ENCODE measurements at regions not wholly inside any gene's neighbourhood (a gene's known extent, or its start where the extent isn't known, plus 50 kb on each side); places are given as distances from the start of the nearest gene placed in this dataset.

DNA sequence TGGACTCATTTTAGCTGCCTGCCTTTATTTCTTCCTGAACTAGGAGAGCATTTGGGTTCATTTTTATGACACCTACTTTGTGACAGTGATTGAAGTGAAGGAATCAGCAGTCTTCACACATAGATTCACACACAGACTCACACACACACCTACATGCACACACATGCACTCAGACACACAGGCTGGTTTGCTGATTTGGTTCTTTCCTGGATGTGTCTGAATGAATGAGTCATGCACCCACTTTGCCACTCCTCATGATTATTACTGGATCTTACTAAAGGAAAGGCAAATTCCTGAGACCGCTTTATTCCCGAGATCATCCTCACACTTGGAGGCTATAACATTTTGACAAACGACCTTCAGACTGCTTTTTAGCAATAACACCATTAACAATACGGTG, 529.5 kb downstream of the AGTPBP1 start:
- intact Hi-C loops (cut with micrococcal nuclease), result no loop called here
- H3K4me1 ChIP-seq, result no peaks in the 10 kb centered on the region

DNA sequence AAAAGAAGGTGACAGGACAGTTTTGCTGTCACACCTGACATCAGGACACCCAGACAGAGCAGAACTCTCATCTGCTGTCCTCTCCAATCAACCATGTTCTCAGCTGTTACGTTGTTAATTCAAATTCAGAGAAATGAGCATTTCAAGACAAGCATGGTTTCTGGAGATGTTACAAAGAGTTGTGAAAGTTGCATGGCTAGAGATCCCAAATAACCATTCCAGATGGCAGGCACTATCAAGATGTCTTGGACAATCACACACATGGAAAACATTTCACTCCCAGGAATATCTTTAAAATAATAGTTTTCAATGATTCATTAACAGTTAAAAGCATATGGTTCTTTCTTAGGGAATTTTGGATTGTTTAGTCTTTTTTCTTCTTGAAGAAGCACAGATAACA, 533.1 kb downstream of the AGTPBP1 start:
- intact Hi-C loops (cut with micrococcal nuclease), result no loop called here
- no peaks in the 10 kb centered on the region for H3K36me3 ChIP-seq

More for the DNA sequence above, 529.5 kb downstream of the AGTPBP1 start:
- TF ChIP-seq, protein P1, sequence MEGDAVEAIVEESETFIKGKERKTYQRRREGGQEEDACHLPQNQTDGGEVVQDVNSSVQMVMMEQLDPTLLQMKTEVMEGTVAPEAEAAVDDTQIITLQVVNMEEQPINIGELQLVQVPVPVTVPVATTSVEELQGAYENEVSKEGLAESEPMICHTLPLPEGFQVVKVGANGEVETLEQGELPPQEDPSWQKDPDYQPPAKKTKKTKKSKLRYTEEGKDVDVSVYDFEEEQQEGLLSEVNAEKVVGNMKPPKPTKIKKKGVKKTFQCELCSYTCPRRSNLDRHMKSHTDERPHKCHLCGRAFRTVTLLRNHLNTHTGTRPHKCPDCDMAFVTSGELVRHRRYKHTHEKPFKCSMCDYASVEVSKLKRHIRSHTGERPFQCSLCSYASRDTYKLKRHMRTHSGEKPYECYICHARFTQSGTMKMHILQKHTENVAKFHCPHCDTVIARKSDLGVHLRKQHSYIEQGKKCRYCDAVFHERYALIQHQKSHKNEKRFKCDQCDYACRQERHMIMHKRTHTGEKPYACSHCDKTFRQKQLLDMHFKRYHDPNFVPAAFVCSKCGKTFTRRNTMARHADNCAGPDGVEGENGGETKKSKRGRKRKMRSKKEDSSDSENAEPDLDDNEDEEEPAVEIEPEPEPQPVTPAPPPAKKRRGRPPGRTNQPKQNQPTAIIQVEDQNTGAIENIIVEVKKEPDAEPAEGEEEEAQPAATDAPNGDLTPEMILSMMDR (IDR thresholded peaks at IDR 0.05; ENCODE audit: borderline replicate concordance), result no peak
- DNase-seq, result no peak
- no peaks in the 10 kb centered on the region for H3K9me3 ChIP-seq (replicated peaks)
- peaks cover 26% of the 10 kb centered on the region for H3K27me3 ChIP-seq (ENCODE audit: low read depth)
- H3K4me3 ChIP-seq, result no peak overlapping the region
- no peak overlapping the region for H3K27ac ChIP-seq (replicated peaks)
- H3K36me3 ChIP-seq, result no peaks in the 10 kb centered on the region

DNA sequence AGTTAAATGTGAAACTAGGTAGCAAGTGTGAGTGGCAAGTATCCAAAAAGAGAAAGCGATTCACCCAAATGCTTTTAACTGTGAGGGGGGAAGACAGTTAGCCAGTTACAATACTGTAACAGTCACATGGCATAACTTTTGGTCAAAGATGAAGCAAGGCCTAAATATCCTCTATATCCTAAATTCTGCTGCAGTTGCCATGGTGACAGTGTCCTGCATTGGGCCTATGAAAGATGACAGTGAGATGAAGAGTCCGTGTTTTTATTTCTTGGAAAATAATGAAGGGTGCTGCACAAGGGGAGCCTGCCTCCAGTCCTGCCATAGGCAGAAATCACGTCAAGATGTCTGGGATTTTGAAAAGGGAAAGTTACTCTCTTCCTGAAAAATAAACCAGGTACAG, 534.6 kb downstream of the NTRK2 start:
- Histone ChIP-seq H3K27ac (replicated peaks) (no peak overlapping the region), H3K36me3 (no peaks in the 10 kb centered on the region), H3K4me1 (no peaks in the 10 kb centered on the region), H3K27me3 (ENCODE audit: low read depth) (peaks cover 13% of the 10 kb centered on the region), H3K9me3 (replicated peaks) (no peaks in the 10 kb centered on the region), H3K4me3 (no peak overlapping the region)
- no peak for DNase-seq
- intact Hi-C loops (cut with micrococcal nuclease), result no loop called here
- TF ChIP-seq, protein P1 (IDR thresholded peaks at IDR 0.05; ENCODE audit: borderline replicate concordance), result no peak

More for the DNA sequence above, 533.1 kb downstream of the AGTPBP1 start:
- Histone ChIP-seq H3K4me1 (no peaks in the 10 kb centered on the region), H3K9me3 (replicated peaks) (no peaks in the 10 kb centered on the region), H3K27me3 (ENCODE audit: low read depth) (peaks cover 19% of the 10 kb centered on the region), H3K4me3 (no peak overlapping the region), H3K27ac (replicated peaks) (no peak overlapping the region)
- DNase-seq, result no peak
- TF ChIP-seq, protein P1 (IDR thresholded peaks at IDR 0.05; ENCODE audit: borderline replicate concordance), result no peak

DNA sequence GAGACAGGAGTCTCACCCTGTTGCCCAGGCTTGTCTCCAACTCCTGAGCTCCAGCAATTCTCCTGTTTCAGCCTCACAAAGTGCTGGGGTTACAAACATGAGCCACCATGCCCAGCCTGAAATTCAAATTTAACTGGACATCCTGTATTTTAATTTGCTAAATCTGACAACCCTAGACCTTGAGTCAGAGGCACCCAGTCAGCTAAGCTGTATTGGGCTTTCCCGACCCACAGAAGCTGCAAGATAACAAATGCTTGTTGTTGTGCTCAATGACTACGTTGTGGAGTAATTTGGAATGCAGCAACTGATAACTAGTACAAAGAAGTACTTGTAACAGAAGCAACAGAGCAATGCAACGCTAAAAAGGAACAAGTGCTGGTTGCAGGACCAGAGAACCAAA, 533.1 kb downstream of the NTRK2 start:
- DNase-seq, result no peak
- TF ChIP-seq, protein P1 (IDR thresholded peaks at IDR 0.05; ENCODE audit: borderline replicate concordance), result no peak
- Histone ChIP-seq H3K4me1 (no peaks in the 10 kb centered on the region), H3K27ac (replicated peaks) (no peak overlapping the region), H3K36me3 (no peaks in the 10 kb centered on the region), H3K9me3 (replicated peaks) (no peaks in the 10 kb centered on the region), H3K4me3 (no peak overlapping the region), H3K27me3 (ENCODE audit: low read depth) (peaks cover 6% of the 10 kb centered on the region)
- intact Hi-C loops (cut with micrococcal nuclease), result no loop called here

DNA sequence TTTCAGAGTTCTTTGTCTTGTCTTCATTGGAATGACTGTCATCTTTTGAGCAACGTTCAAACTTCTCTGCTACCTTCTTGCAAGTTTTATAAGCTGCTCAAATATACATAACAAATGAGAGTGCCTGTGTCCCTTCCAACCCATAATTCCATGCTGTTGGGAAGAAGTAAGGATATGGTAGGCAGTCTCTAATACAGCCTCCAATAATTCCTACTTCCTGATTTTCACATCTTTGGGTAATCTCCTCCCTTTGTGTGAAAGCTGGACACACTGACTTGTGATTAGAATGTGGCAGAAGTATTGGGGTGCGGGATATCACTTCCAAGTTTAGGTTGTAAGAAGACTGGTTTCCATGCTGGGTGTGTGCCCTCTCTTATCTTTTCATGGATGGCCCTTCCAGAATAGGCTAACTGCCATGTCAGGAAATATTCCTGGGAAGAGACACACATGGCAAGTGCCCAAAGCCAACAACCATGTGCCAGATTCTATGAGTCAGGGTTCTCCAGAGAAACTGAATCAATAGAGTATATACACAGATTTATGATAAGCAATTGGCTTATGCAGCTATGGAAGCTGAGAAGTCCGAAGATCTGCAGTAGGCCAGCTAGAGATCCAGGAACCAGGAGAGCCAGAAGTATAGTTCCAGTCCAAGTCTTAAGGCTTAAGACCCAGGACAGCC, 531.3 kb downstream of the NTRK2 start:
- no peaks in the 10 kb centered on the region for H3K9me3 ChIP-seq (replicated peaks)
- TF ChIP-seq, protein P1 (IDR thresholded peaks at IDR 0.05; ENCODE audit: borderline replicate concordance), result no peak
- no peaks in the 10 kb centered on the region for H3K27me3 ChIP-seq (ENCODE audit: low read depth)
- intact Hi-C loops (cut with micrococcal nuclease), result no loop called here
- no peak overlapping the region for H3K4me3 ChIP-seq
- DNase-seq, result no peak
- H3K36me3 ChIP-seq, result no peaks in the 10 kb centered on the region
- no peaks in the 10 kb centered on the region for H3K4me1 ChIP-seq
- H3K27ac ChIP-seq (replicated peaks), result no peak overlapping the region

Data from left ventricle myocardium inferior (tissue), 1 donor.